Right lobe of liver (tissue), 4 donors: ENCODE measurements at regions not wholly inside any gene's neighbourhood (a gene's known extent, or its start where the extent isn't known, plus 50 kb on each side); places are given as distances from the start of the nearest gene placed in this dataset.

Experiments used
- CTCF ChIP-seq, 4 donors: fragments of 200-600 bp in 3 of 4; fragments of 450-650 bp in 1 of 4; IDR thresholded peaks; one replicate each; pipeline versions ENCODE4 v1.5.1 to v1.8.0; 2016 to 2022; ENCODE audit warnings: antibody characterized with exemption in 4 of 4, mild to moderate bottlenecking in 2 of 4
- POLR2A ChIP-seq: fragments of 450-650 bp; IDR thresholded peaks from one replicate; pipeline ENCODE4 v1.6.1; 2017; ENCODE audit warnings: antibody characterized with exemption, mild to moderate bottlenecking
- donor health status: DM: no; HTN: no; CAD: no.
- donor health status: DM: no; HTN: no; CAD: no.
- donor health status: DM: no; HTN: yes; CAD: no.

- no peak for TF ChIP-seq CTCF (IDR thresholded peaks at IDR 0.05)
- no peak for TF ChIP-seq POLR2A
These were observed 81.7 kb downstream of the KBTBD2 start for GRCh38 chr7:32809871-32810270.
